WTC11 (cell line): ENCODE measurements at regions not wholly inside any gene's neighbourhood (a gene's known extent, or its start where the extent isn't known, plus 50 kb on each side); places are given as distances from the start of the nearest gene placed in this dataset.

ENCODE experiments used
- ATAC-seq: fragments of 200-7000 bp; cut with Tn5 transposase; 2 replicates; pipeline ENCODE4 v1.10.0; 2021; ENCODE audit warnings: mild to moderate bottlenecking, moderate library complexity
- CTCF ChIA-PET: fragments of 300-600 bp; sonication (Branson Sonifier 250); formaldehyde crosslinking; loops from one replicate; lab custom pipeline; 2021; ENCODE audit warnings: antibody characterized with exemption; lab: Charles Lee
- POLR2A ChIA-PET: fragments of 350-600 bp; sonication (Branson Sonifier 250); formaldehyde crosslinking; loops from one replicate; lab custom pipeline; 2021; ENCODE audit warnings: antibody characterized with exemption; lab: Charles Lee
- DNase-seq: peaks from one replicate; pipeline ENCODE4 v3.0.0; 2021; ENCODE audit warnings: low spot score
- H3K27ac Mint-ChIP-seq: 2 replicates; pipeline ENCODE4 v1.8.0; 2021; ENCODE audit warnings: mixed read lengths
- H3K27me3 Mint-ChIP-seq: 2 replicates; pipeline ENCODE4 v1.8.0; 2021; ENCODE audit warnings: low read depth, mild to moderate bottlenecking, moderate library complexity, mixed read lengths
- H3K36me3 Mint-ChIP-seq: 2 replicates; pipeline ENCODE4 v1.8.0; 2021; ENCODE audit warnings: mixed read lengths
- H3K4me1 Mint-ChIP-seq: 2 replicates; pipeline ENCODE4 v1.8.0; 2022; ENCODE audit warnings: mixed read lengths
- H3K4me3 Mint-ChIP-seq: 2 replicates; pipeline ENCODE4 v1.8.0; 2021; ENCODE audit warnings: mild to moderate bottlenecking, moderate library complexity, mixed read lengths
- H3K9me3 Mint-ChIP-seq: 2 replicates; pipeline ENCODE4 v1.8.0; 2021; ENCODE audit warnings: mixed read lengths
- ELF4 ChIP-seq: sonication (generic); formaldehyde crosslinking; IDR thresholded peaks from 2 replicates; pipeline ENCODE4 v1.8.1; 2022; ENCODE audit warnings: low read depth, mild to moderate bottlenecking, moderate library complexity, missing genetic modification reagents
- ETV6 ChIP-seq: sonication (generic); formaldehyde crosslinking; IDR thresholded peaks from 2 replicates; pipeline ENCODE4 v1.8.1; 2022; ENCODE audit warnings: mild to moderate bottlenecking, missing genetic modification reagents
- JUN ChIP-seq: sonication (generic); formaldehyde crosslinking; IDR thresholded peaks from 2 replicates; pipeline ENCODE4 v1.8.0; 2023; ENCODE audit warnings: mild to moderate bottlenecking, missing genetic modification reagents
- KAT7 ChIP-seq: sonication (generic); formaldehyde crosslinking; IDR thresholded peaks from 2 replicates; pipeline ENCODE4 v1.8.1; 2023; ENCODE audit warnings: missing genetic modification reagents, mild to moderate bottlenecking, borderline replicate concordance
- MXD4 ChIP-seq: fragments of 250-450 bp; sonication (Bioruptor Pico); IDR thresholded peaks from 2 replicates; pipeline ENCODE4 v1.8.0; 2021; ENCODE audit warnings: mild to moderate bottlenecking, moderate library complexity, borderline replicate concordance
- MYBL2 ChIP-seq: sonication (generic); formaldehyde crosslinking; IDR thresholded peaks from 2 replicates; pipeline ENCODE4 v1.8.1; 2023; ENCODE audit warnings: mild to moderate bottlenecking, moderate library complexity, missing genetic modification reagents
- NFYB ChIP-seq: sonication (generic); formaldehyde crosslinking; conservative IDR thresholded peaks from 2 replicates; pipeline ENCODE4 v1.8.0; 2022; ENCODE audit warnings: low read depth, missing genetic modification reagents
- OVOL2 ChIP-seq: fragments of 250-450 bp; sonication (Bioruptor Pico); IDR thresholded peaks from 2 replicates; pipeline ENCODE4 v1.9.0; 2021; ENCODE audit warnings: mild to moderate bottlenecking, borderline replicate concordance
- TCF7 ChIP-seq: sonication (generic); formaldehyde crosslinking; IDR thresholded peaks from 2 replicates; pipeline ENCODE4 v1.8.0; 2022; ENCODE audit warnings: mild to moderate bottlenecking, low read depth, missing genetic modification reagents, moderate library complexity
- TEAD1 ChIP-seq: sonication (generic); formaldehyde crosslinking; IDR thresholded peaks from 2 replicates; pipeline ENCODE4 v1.8.0; 2022; ENCODE audit warnings: mild to moderate bottlenecking, missing genetic modification reagents
- TP53 ChIP-seq: sonication (generic); formaldehyde crosslinking; IDR thresholded peaks from 2 replicates; pipeline ENCODE4 v1.8.1; 2023; ENCODE audit warnings: mild to moderate bottlenecking, missing genetic modification reagents
- ZNF138 ChIP-seq: sonication (generic); formaldehyde crosslinking; conservative IDR thresholded peaks from 2 replicates; pipeline ENCODE4 v1.8.1; 2022; ENCODE audit warnings: mild to moderate bottlenecking, moderate library complexity, missing genetic modification reagents
- ZNF219 ChIP-seq: sonication (generic); formaldehyde crosslinking; IDR thresholded peaks from 2 replicates; pipeline ENCODE4 v1.8.0; 2023; ENCODE audit warnings: missing genetic modification reagents, mild to moderate bottlenecking, borderline replicate concordance
- ZNF263 ChIP-seq: sonication (generic); formaldehyde crosslinking; IDR thresholded peaks from 2 replicates; pipeline ENCODE4 v1.8.1; 2022; ENCODE audit warnings: low read depth, mild to moderate bottlenecking, moderate library complexity, missing genetic modification reagents
- TF ChIP-seq, protein P1 (sequence below): sonication (generic); formaldehyde crosslinking; conservative IDR thresholded peaks from 2 replicates; pipeline ENCODE4 v1.8.1; 2022; ENCODE audit warnings: mild to moderate bottlenecking, missing genetic modification reagents
- TF ChIP-seq, protein P2 (sequence below): fragments of 250-450 bp; sonication (Bioruptor Pico); conservative IDR thresholded peaks from 2 replicates; pipeline ENCODE4 v1.9.0; 2021; ENCODE audit warnings: mild to moderate bottlenecking
- TF ChIP-seq, protein P3 (sequence below): sonication (generic); formaldehyde crosslinking; IDR thresholded peaks from 2 replicates; pipeline ENCODE4 v1.8.0; 2023; ENCODE audit warnings: missing genetic modification reagents, mild to moderate bottlenecking, borderline replicate concordance
- TF ChIP-seq, protein P4 (sequence below): fragments of 250-450 bp; sonication (Bioruptor Pico); IDR thresholded peaks from 2 replicates; pipeline ENCODE4 v1.8.0; 2021; ENCODE audit warnings: mild to moderate bottlenecking
- TF ChIP-seq, protein P5 (sequence below): sonication (generic); formaldehyde crosslinking; IDR thresholded peaks from 2 replicates; pipeline ENCODE4 v1.8.0; 2022; ENCODE audit warnings: mild to moderate bottlenecking, missing genetic modification reagents
- TF ChIP-seq, protein P6 (sequence below): sonication (generic); formaldehyde crosslinking; IDR thresholded peaks from 2 replicates; pipeline ENCODE4 v1.8.0; 2022; ENCODE audit warnings: missing genetic modification reagents

DNA sequence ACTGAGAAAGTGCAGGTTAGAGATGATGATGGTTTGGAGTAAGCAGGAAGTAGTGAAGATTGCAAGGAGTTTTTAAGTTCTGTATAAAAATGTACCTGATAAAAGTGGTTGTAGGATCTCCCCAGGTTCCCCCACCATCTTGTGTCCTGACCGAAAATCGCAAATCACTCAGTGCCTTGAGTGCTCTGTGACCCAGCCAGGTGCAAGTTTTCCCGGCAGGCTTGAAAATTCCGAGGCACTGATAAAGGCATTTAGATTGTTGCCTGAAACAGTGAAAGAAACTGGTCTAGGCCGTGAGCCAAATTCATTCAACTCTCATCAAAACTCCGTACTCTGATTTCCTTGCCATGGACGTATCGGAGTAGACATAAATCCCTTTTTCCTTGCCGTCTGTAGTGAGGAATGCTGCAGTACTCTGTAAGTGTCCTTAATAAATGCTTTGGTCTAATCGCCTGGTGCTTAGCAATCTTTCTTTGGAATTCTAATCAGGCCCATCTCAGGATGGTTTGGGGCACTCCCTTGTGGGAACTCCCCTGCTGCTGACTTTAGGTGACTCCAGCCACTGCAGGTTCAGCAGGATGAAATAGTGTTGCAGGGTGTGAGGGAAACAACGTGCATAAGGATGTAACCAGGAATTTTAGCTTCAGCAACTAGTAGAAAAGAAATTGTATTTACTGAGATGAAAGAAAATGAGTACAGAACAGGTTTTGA is 1199.8 kb upstream of the MAP3K7 start (continued):
- TF ChIP-seq ETV6 (CRISPR knock-in tag) = no peak

DNA sequence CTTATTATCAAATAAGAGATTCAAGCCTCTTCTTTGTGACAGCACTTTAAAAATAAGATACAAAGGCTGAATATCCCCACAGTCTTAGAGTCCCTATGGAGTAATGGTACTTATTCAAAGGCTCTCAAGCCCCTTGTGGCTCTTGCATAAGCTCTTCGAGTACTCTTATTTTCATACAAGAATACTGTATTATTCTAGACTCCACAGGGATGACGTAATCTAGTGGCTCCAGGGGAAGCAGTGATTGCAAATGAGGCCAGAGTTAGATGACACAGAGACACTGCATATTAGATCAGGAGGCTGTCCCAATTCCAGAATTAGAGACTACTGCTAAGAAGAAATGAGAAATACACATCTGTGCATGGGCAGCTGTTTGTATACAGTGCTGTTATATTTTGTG is 1195.9 kb upstream of the MAP3K7 start:
- H3K4me3 Mint-ChIP-seq = no peak overlapping the region
- H3K27ac Mint-ChIP-seq = no peak overlapping the region
- H3K9me3 Mint-ChIP-seq = peaks cover 10% of the 10 kb centered on the region
- CTCF ChIA-PET = no interaction called here
- no peak for DNase-seq
- 0 out of 2 replicates have a peak, but pooled peaks cover 2% of the 10 kb centered on the region for H3K36me3 Mint-ChIP-seq
- POLR2A ChIA-PET = no interaction called here
- no peak for TF ChIP-seq KAT7 (CRISPR knock-in tag)
- TF ChIP-seq ZNF138 (CRISPR knock-in tag) = no peak
- TF ChIP-seq, protein P1, sequence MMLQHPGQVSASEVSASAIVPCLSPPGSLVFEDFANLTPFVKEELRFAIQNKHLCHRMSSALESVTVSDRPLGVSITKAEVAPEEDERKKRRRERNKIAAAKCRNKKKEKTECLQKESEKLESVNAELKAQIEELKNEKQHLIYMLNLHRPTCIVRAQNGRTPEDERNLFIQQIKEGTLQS = no peak
- TF ChIP-seq OVOL2 = no peak
- no peak for TF ChIP-seq ZNF219 (CRISPR knock-in tag)
- TF ChIP-seq, protein P2, sequence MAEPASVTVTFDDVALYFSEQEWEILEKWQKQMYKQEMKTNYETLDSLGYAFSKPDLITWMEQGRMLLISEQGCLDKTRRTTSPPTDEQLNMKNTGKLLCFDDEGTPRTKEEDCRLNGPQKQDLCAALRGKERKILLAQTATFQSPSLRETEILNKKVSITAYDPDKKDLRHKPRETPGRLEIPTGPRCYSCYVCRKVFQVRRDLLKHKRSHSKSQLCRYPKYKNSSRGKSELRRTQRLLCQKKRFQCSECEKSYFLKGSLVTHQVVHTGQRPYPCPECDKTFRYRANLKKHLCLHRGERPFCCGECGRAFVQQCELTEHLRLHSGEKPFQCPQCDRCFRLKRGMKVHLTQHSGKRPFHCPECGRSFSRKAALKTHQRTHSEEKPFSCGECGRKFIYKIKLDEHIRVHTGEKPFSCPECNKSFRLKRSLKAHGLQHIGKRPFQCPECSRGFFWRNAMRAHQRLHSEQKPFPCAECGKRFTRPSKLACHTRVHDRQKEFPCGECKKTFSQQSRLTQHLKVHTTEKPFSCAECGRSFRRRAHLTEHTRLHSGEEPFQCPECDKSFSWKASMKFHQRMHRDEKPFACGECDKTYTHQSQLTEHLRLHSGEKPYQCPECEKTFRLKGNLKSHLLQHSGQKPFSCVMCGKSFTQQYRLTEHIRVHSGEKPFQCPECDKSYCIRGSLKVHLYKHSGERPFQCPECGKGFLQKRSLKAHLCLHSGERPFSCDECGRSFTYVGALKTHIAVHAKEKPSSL (CRISPR knock-in tag) = no peak
- no peak for TF ChIP-seq TCF7 (CRISPR knock-in tag)
- TF ChIP-seq, all 79 proteins: peak for 0
- ATAC-seq = no peak
- Mint-ChIP-seq H3K27me3 (no peaks in the 10 kb centered on the region), H3K4me1 (peaks cover 24% of the 10 kb centered on the region)

DNA sequence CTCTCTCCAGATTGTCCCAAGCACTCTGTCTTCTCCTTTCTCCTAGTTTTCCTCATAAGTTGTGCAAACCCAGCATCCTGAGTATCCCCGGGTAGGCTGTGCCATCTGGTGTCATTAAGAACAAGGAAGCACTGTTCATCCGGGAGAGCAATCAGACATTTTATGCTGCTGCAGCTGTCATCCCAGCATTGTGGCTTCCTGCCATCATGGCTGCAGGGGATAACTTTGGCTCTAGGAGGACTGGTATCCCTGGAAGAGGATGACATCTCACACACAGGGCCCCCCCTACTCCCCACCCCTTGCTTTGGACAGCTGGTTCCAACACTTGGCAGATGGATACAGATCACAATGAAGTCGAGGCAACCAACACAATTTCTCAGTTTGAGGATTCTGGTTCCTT is 1195.1 kb upstream of the MAP3K7 start:
- H3K36me3 Mint-ChIP-seq = 0 out of 2 replicates have a peak, but pooled peaks cover 2% of the 10 kb centered on the region
- ChIA-PET POLR2A (no interaction called here), CTCF (no interaction called here)
- no peak overlapping the region for H3K4me3 Mint-ChIP-seq
- DNase-seq = no peak
- H3K4me1 Mint-ChIP-seq = peaks cover 21% of the 10 kb centered on the region
- no peak overlapping the region for H3K27ac Mint-ChIP-seq
- no peaks in the 10 kb centered on the region for H3K27me3 Mint-ChIP-seq
- H3K9me3 Mint-ChIP-seq = peaks cover 10% of the 10 kb centered on the region
- no peak for ATAC-seq
- no peak for TF ChIP-seq TP53 (CRISPR knock-in tag)
- TF ChIP-seq NFYB (CRISPR knock-in tag) = no peak
- TF ChIP-seq, protein P3, sequence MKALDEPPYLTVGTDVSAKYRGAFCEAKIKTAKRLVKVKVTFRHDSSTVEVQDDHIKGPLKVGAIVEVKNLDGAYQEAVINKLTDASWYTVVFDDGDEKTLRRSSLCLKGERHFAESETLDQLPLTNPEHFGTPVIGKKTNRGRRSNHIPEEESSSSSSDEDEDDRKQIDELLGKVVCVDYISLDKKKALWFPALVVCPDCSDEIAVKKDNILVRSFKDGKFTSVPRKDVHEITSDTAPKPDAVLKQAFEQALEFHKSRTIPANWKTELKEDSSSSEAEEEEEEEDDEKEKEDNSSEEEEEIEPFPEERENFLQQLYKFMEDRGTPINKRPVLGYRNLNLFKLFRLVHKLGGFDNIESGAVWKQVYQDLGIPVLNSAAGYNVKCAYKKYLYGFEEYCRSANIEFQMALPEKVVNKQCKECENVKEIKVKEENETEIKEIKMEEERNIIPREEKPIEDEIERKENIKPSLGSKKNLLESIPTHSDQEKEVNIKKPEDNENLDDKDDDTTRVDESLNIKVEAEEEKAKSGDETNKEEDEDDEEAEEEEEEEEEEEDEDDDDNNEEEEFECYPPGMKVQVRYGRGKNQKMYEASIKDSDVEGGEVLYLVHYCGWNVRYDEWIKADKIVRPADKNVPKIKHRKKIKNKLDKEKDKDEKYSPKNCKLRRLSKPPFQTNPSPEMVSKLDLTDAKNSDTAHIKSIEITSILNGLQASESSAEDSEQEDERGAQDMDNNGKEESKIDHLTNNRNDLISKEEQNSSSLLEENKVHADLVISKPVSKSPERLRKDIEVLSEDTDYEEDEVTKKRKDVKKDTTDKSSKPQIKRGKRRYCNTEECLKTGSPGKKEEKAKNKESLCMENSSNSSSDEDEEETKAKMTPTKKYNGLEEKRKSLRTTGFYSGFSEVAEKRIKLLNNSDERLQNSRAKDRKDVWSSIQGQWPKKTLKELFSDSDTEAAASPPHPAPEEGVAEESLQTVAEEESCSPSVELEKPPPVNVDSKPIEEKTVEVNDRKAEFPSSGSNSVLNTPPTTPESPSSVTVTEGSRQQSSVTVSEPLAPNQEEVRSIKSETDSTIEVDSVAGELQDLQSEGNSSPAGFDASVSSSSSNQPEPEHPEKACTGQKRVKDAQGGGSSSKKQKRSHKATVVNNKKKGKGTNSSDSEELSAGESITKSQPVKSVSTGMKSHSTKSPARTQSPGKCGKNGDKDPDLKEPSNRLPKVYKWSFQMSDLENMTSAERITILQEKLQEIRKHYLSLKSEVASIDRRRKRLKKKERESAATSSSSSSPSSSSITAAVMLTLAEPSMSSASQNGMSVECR (CRISPR knock-in tag) = no peak
- no peak for TF ChIP-seq JUN (CRISPR knock-in tag)
- TF ChIP-seq MYBL2 (CRISPR knock-in tag) = no peak
- TF ChIP-seq MXD4 (CRISPR knock-in tag) = no peak
- TF ChIP-seq, protein P4, sequence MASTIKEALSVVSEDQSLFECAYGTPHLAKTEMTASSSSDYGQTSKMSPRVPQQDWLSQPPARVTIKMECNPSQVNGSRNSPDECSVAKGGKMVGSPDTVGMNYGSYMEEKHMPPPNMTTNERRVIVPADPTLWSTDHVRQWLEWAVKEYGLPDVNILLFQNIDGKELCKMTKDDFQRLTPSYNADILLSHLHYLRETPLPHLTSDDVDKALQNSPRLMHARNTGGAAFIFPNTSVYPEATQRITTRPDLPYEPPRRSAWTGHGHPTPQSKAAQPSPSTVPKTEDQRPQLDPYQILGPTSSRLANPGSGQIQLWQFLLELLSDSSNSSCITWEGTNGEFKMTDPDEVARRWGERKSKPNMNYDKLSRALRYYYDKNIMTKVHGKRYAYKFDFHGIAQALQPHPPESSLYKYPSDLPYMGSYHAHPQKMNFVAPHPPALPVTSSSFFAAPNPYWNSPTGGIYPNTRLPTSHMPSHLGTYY (CRISPR knock-in tag) = no peak
- TF ChIP-seq TEAD1 (CRISPR knock-in tag) = no peak
- TF ChIP-seq ELF4 (CRISPR knock-in tag) = no peak
- TF ChIP-seq, protein P5, sequence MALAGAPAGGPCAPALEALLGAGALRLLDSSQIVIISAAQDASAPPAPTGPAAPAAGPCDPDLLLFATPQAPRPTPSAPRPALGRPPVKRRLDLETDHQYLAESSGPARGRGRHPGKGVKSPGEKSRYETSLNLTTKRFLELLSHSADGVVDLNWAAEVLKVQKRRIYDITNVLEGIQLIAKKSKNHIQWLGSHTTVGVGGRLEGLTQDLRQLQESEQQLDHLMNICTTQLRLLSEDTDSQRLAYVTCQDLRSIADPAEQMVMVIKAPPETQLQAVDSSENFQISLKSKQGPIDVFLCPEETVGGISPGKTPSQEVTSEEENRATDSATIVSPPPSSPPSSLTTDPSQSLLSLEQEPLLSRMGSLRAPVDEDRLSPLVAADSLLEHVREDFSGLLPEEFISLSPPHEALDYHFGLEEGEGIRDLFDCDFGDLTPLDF (CRISPR knock-in tag) = no peak
- TF ChIP-seq, protein P6, sequence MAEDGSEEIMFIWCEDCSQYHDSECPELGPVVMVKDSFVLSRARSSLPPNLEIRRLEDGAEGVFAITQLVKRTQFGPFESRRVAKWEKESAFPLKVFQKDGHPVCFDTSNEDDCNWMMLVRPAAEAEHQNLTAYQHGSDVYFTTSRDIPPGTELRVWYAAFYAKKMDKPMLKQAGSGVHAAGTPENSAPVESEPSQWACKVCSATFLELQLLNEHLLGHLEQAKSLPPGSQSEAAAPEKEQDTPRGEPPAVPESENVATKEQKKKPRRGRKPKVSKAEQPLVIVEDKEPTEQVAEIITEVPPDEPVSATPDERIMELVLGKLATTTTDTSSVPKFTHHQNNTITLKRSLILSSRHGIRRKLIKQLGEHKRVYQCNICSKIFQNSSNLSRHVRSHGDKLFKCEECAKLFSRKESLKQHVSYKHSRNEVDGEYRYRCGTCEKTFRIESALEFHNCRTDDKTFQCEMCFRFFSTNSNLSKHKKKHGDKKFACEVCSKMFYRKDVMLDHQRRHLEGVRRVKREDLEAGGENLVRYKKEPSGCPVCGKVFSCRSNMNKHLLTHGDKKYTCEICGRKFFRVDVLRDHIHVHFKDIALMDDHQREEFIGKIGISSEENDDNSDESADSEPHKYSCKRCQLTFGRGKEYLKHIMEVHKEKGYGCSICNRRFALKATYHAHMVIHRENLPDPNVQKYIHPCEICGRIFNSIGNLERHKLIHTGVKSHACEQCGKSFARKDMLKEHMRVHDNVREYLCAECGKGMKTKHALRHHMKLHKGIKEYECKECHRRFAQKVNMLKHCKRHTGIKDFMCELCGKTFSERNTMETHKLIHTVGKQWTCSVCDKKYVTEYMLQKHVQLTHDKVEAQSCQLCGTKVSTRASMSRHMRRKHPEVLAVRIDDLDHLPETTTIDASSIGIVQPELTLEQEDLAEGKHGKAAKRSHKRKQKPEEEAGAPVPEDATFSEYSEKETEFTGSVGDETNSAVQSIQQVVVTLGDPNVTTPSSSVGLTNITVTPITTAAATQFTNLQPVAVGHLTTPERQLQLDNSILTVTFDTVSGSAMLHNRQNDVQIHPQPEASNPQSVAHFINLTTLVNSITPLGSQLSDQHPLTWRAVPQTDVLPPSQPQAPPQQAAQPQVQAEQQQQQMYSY (CRISPR knock-in tag) = no peak
- no peak for TF ChIP-seq ZNF263 (CRISPR knock-in tag)
- TF ChIP-seq, protein P1 = no peak
